SJCRH30 (cell line): ENCODE measurements at regions not wholly inside any gene's neighbourhood (a gene's known extent, or its start where the extent isn't known, plus 50 kb on each side); places are given as distances from the start of the nearest gene placed in this dataset.
"Not testable (repeated sequence)": the region's sequence is repeated elsewhere in the genome, so short reads cannot be mapped to it uniquely, and the experiment has no call there.

Experiments
- DNase-seq, 2 experiments: peaks; one replicate each; pipeline ENCODE4 v3.0.0-alpha.2; 2015 to 2020
- H3K27ac ChIP-seq: fragments of 250-450 bp; sonication (Bioruptor Pico); 2 replicates; pipeline ENCODE4 v1.5.1; 2020; ENCODE audit warnings: mild to moderate bottlenecking, moderate library complexity
- H3K27me3 ChIP-seq: fragments of 250-450 bp; sonication (Bioruptor Pico); 2 replicates; pipeline ENCODE4 v1.5.1; 2020; ENCODE audit warnings: mild to moderate bottlenecking, moderate library complexity
- H3K36me3 ChIP-seq: fragments of 250-450 bp; sonication (Bioruptor Pico); 2 replicates; pipeline ENCODE4 v1.5.1; 2020; ENCODE audit warnings: mild to moderate bottlenecking, moderate library complexity
- H3K4me1 ChIP-seq: fragments of 250-450 bp; sonication (Bioruptor Pico); 2 replicates; pipeline ENCODE4 v1.5.1; 2020; ENCODE audit warnings: mild to moderate bottlenecking, moderate library complexity
- H3K4me3 ChIP-seq: fragments of 250-450 bp; sonication (Bioruptor Pico); 2 replicates; pipeline ENCODE4 v1.5.1; 2020; ENCODE audit warnings: mild to moderate bottlenecking, moderate library complexity
- H3K9me3 ChIP-seq: fragments of 250-450 bp; sonication (Bioruptor Pico); replicated peaks from 2 replicates; pipeline ENCODE4 v1.5.1; 2020; ENCODE audit warnings: mild to moderate bottlenecking, moderate library complexity

- no peaks in the 10 kb centered on the region for H3K36me3 ChIP-seq
- H3K4me3 ChIP-seq = no peak overlapping the region
- no peaks in the 10 kb centered on the region for H3K9me3 ChIP-seq
- no peaks in the 10 kb centered on the region for H3K27me3 ChIP-seq
- H3K4me1 ChIP-seq = no peaks in the 10 kb centered on the region
- H3K27ac ChIP-seq = no peak overlapping the region
- DNase-seq = peak in 1 of 2 experiments; percentile 3
These were observed 250.7 kb downstream of the ANXA1 start for GRCh38 chr9:73402081-73403028.

- Histone ChIP-seq H3K27ac (no peak overlapping the region), H3K27me3 (no peaks in the 10 kb centered on the region), H3K9me3 (no peaks in the 10 kb centered on the region), H3K4me3 (no peak overlapping the region), H3K36me3 (no peaks in the 10 kb centered on the region), H3K4me1 (no peaks in the 10 kb centered on the region)
- DNase-seq = no peak
These were observed 259.8 kb downstream of the ANXA1 start for GRCh38 chr9:73411494-73411893.

- DNase-seq = no peak
- no peaks in the 10 kb centered on the region for H3K27me3 ChIP-seq
These were observed 261.2 kb downstream of the ANXA1 start for GRCh38 chr9:73412874-73413273.

GRCh38 chr9:73423891-73424290 lies 272.2 kb downstream of the ANXA1 start:
- no peaks in the 10 kb centered on the region for H3K36me3 ChIP-seq
- no peaks in the 10 kb centered on the region for H3K4me1 ChIP-seq
- DNase-seq = no peak
- no peaks in the 10 kb centered on the region; the same call in 1 of the 2 replicates for H3K27me3 ChIP-seq
- no peak overlapping the region for H3K4me3 ChIP-seq
- H3K9me3 ChIP-seq = no peaks in the 10 kb centered on the region
- no peak overlapping the region for H3K27ac ChIP-seq

More at GRCh38 chr9:73412874-73413273, 261.2 kb downstream of the ANXA1 start:
- H3K36me3 ChIP-seq = no peaks in the 10 kb centered on the region
- H3K9me3 ChIP-seq = no peaks in the 10 kb centered on the region
- H3K27ac ChIP-seq = no peak overlapping the region
- no peaks in the 10 kb centered on the region for H3K4me1 ChIP-seq
- no peak overlapping the region for H3K4me3 ChIP-seq

GRCh38 chr9:73426269-73426668 lies 274.6 kb downstream of the ANXA1 start:
- Histone ChIP-seq H3K27ac (no peak overlapping the region), H3K9me3 (no peaks in the 10 kb centered on the region), H3K4me3 (no peak overlapping the region), H3K4me1 (no peaks in the 10 kb centered on the region), H3K27me3 (no peaks in the 10 kb centered on the region; the same call in 1 of the 2 replicates), H3K36me3 (no peaks in the 10 kb centered on the region)
- DNase-seq = no peak

- Histone ChIP-seq H3K4me1 (no peaks in the 10 kb centered on the region), H3K27me3 (0 out of 2 replicates have a peak, but pooled peaks cover 3% of the 10 kb centered on the region), H3K36me3 (no peaks in the 10 kb centered on the region), H3K27ac (no peak overlapping the region), H3K9me3 (no peaks in the 10 kb centered on the region), H3K4me3 (no peak overlapping the region)
- DNase-seq = peak in 1 of 2 experiments; percentile 3
These were observed 283.2 kb downstream of the ANXA1 start for GRCh38 chr9:73434826-73435225.

- no peaks in the 10 kb centered on the region for H3K36me3 ChIP-seq
- DNase-seq = no peak
These were observed 286.1 kb downstream of the ANXA1 start for GRCh38 chr9:73437758-73438157.

GRCh38 chr9:73439839-73440238 lies 288.2 kb downstream of the ANXA1 start:
- not testable (repeated sequence) for H3K9me3 ChIP-seq, H3K36me3 ChIP-seq, H3K4me1 ChIP-seq, H3K4me3 ChIP-seq, DNase-seq, H3K27me3 ChIP-seq, H3K27ac ChIP-seq

More at GRCh38 chr9:73437758-73438157, 286.1 kb downstream of the ANXA1 start:
- no peak overlapping the region for H3K27ac ChIP-seq
- no peak overlapping the region for H3K4me3 ChIP-seq
- peaks cover 3% of the 10 kb centered on the region; the same call in 1 of the 2 replicates for H3K27me3 ChIP-seq
- no peaks in the 10 kb centered on the region for H3K9me3 ChIP-seq
- no peaks in the 10 kb centered on the region for H3K4me1 ChIP-seq

GRCh38 chr9:73441223-73441622 lies 289.6 kb downstream of the ANXA1 start:
- Histone ChIP-seq H3K27me3 (peaks cover 6% of the 10 kb centered on the region; the same call in 1 of the 2 replicates), H3K27ac (no peak overlapping the region), H3K36me3 (no peaks in the 10 kb centered on the region)

GRCh38 chr9:73441890-73442818 lies 290.5 kb downstream of the ANXA1 start:
- Histone ChIP-seq H3K4me1 (no peaks in the 10 kb centered on the region), H3K27ac (no peak overlapping the region), H3K4me3 (no peak overlapping the region), H3K36me3 (no peaks in the 10 kb centered on the region), H3K9me3 (no peaks in the 10 kb centered on the region), H3K27me3 (peaks cover 10% of the 10 kb centered on the region; the same call in 1 of the 2 replicates)
- DNase-seq = no peak

More at GRCh38 chr9:73441223-73441622, 289.6 kb downstream of the ANXA1 start:
- no peak overlapping the region for H3K4me3 ChIP-seq
- H3K4me1 ChIP-seq = no peaks in the 10 kb centered on the region
- DNase-seq = no peak
- no peaks in the 10 kb centered on the region for H3K9me3 ChIP-seq

GRCh38 chr9:73444821-73445220 lies 293.2 kb downstream of the ANXA1 start:
- Histone ChIP-seq H3K36me3 (no peaks in the 10 kb centered on the region), H3K4me1 (no peaks in the 10 kb centered on the region), H3K4me3 (no peak overlapping the region), H3K27ac (no peak overlapping the region), H3K27me3 (peaks cover 7% of the 10 kb centered on the region), H3K9me3 (no peaks in the 10 kb centered on the region)
- DNase-seq = no peak

- H3K36me3 ChIP-seq, H3K27ac ChIP-seq, H3K9me3 ChIP-seq, DNase-seq, H3K4me1 ChIP-seq, H3K4me3 ChIP-seq: not testable (repeated sequence)
- peaks cover 10% of the 10 kb centered on the region for H3K27me3 ChIP-seq
These were observed 293.7 kb downstream of the ANXA1 start for GRCh38 chr9:73445384-73445783.

- H3K27me3 ChIP-seq = peaks cover 10% of the 10 kb centered on the region
- no peaks in the 10 kb centered on the region for H3K36me3 ChIP-seq
- H3K9me3 ChIP-seq = no peaks in the 10 kb centered on the region
- no peak overlapping the region for H3K4me3 ChIP-seq
- H3K27ac ChIP-seq = no peak overlapping the region
- no peaks in the 10 kb centered on the region for H3K4me1 ChIP-seq
- no peak for DNase-seq
These were observed 294.6 kb downstream of the ANXA1 start for GRCh38 chr9:73446306-73446705.

- H3K27ac ChIP-seq = no peak overlapping the region
- DNase-seq = no peak
- H3K36me3 ChIP-seq = no peaks in the 10 kb centered on the region
- H3K9me3 ChIP-seq = no peaks in the 10 kb centered on the region
- no peak overlapping the region for H3K4me3 ChIP-seq
- peaks cover 10% of the 10 kb centered on the region for H3K27me3 ChIP-seq
- H3K4me1 ChIP-seq = no peaks in the 10 kb centered on the region
These were observed 299.3 kb downstream of the ANXA1 start for GRCh38 chr9:73451003-73451402.

GRCh38 chr9:73459817-73460216 lies 308.2 kb downstream of the ANXA1 start:
- no peaks in the 10 kb centered on the region for H3K9me3 ChIP-seq
- no peaks in the 10 kb centered on the region for H3K36me3 ChIP-seq
- H3K4me1 ChIP-seq = no peaks in the 10 kb centered on the region
- no peaks in the 10 kb centered on the region; the same call in 1 of the 2 replicates for H3K27me3 ChIP-seq
- DNase-seq = no peak
- no peak overlapping the region for H3K4me3 ChIP-seq
- H3K27ac ChIP-seq = no peak overlapping the region
